NT2/D1 (cell line): ENCODE measurements at regions not wholly inside any gene's neighbourhood (a gene's known extent, or its start where the extent isn't known, plus 50 kb on each side); places are given as distances from the start of the nearest gene placed in this dataset.

Source experiments
- SUZ12 ChIP-seq: IDR thresholded peaks from 2 replicates; pipeline ENCODE4 v1.6.1; 2011; ENCODE audit not compliant: insufficient read length, insufficient read depth; ENCODE audit errors: extremely low read depth
- YY1 ChIP-seq: IDR thresholded peaks from 2 replicates; pipeline ENCODE4 v1.6.1; 2011; ENCODE audit not compliant: insufficient read length, insufficient read depth
- ZNF274 ChIP-seq: IDR thresholded peaks from 2 replicates; pipeline ENCODE4 v1.6.1; 2011; ENCODE audit warnings: mild to moderate bottlenecking, low read depth, low read length

DNA sequence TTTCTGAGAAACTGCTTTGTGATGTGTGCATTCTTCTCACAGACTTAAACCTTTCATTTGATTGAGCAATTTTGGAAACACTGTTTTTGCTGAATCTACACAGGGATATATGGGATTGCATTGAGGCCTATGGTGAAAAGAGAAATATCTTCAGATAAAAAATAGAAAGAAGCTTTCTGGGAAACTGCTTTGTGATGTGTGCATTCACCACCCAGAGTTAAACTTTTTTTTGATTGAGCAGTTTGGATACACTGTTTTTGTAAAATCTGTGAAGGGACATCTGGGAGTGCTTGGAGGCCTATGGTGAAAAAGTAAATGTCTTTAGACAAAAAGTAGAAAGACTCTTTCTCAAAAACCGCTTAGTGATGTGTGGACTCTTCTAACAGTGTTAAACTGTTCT is 1683.8 kb downstream of the UQCRFS1 start:
- no peak for TF ChIP-seq YY1
- TF ChIP-seq ZNF274: no peak
- no peak for TF ChIP-seq SUZ12
